CD4-positive, alpha-beta T cell treated with Interleukin-6 at 100 ng/mL for 8 hours (primary cell): ENCODE measurements at regions not wholly inside any gene's neighbourhood (a gene's known extent, or its start where the extent isn't known, plus 50 kb on each side); places are given as distances from the start of the nearest gene placed in this dataset.
"Not testable (repeated sequence)": the region's sequence is repeated elsewhere in the genome, so short reads cannot be mapped to it uniquely, and the experiment has no call there.

Source experiments
- DNase-seq: peaks from one replicate; pipeline ENCODE4 v3.0.0-alpha.2; 2020; ENCODE audit warnings: mixed read lengths, low spot score

DNA sequence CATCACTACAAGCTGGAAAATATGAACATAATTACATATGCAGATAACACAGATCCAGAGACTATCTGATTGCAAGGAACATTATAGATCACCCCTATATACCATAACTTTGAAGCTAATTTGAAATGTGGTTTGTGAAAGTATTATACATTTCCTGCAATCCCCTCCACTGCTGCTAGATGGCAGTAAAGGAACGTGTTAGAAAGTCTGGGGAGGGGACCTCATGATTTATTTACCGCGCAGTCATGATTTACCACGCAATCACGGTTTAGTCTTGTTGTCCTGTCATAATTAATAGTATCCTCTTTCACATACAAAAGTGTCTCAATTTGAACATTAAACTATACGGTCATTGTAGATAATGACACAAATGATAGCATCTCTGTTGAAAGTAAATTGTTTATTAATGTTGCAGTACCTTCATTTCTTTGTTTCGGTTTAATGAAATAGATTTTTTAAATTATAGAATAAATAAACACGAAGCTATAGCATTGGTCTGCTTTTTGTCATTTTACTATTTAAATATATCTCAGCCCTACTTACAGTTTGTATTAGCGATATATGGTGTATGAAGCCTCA is 145.3 kb upstream of the PRSS1 start:
- peak; percentile 47 for DNase-seq

DNA sequence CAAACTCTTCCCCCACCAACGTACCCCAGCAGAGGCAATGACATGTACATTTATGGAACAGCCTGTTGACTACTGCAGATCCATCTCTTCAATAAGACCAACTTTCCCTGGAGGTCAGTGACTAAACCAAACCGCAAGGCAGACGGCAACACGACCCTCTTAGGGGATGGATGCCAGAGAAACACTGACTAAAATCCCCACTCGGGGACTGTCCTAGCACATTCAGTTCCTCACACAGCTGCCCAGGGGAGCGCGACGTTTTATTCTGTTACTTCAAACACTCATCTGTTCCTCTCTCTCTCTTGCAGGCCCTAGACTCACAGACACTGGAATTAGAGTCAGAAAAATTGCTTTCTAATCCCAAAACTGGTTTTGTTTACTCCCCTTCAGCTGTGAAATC is 146.5 kb upstream of the PRSS1 start:
- no peak for DNase-seq

DNA sequence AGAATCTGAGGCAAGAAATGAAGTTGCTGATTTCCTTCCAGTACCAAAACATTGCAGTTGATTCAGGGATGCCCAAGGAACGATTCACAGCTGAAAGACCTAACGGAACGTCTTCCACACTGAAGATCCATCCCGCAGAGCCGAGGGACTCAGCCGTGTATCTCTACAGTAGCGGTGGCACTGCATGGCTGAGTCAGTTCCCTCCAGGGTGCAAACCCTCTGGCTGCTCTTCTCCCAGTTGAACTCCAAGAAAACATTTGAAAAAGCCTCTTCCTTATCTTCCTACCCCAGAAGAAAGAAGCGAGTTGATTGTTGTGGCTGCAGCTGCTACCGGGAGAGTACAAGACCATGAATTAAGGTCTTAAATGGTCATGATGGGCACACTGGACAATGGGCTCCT is 147.1 kb upstream of the PRSS1 start:
- DNase-seq = no peak

DNA sequence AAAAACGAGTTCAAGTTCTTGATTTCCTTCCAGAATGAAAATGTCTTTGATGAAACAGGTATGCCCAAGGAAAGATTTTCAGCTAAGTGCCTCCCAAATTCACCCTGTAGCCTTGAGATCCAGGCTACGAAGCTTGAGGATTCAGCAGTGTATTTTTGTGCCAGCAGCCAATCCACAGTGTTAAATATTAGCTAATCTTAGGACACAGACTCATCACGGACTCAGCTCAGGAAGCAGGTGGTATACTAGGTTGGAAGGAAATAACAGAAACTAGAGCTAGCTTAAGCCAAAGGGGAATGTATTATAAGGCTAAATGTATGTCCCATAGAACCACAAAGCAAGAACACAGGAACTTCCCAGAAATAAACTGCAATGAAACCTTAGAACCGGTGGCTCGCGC is 151.0 kb upstream of the PRSS1 start:
- no peak for DNase-seq

DNA sequence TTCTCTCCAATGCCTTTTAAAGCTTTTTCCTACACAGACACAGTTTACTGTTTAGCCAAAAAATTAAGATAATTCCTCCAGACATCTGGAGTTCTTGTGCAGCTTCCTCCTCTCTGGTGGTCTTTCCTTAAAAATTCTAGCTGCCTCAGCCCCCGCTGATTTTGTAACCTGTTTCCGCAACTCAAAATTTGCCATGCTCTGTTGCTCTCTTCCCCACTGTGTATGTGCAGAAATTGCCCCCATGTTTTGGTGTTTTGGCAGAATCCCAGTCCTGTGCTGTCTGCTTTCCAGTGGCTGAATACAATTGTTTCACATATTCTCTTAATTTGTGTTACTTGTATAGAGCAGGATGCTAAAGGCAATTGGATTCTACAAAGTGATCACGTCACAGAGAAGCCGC is 151.7 kb upstream of the PRSS1 start:
- no peak for DNase-seq

DNA sequence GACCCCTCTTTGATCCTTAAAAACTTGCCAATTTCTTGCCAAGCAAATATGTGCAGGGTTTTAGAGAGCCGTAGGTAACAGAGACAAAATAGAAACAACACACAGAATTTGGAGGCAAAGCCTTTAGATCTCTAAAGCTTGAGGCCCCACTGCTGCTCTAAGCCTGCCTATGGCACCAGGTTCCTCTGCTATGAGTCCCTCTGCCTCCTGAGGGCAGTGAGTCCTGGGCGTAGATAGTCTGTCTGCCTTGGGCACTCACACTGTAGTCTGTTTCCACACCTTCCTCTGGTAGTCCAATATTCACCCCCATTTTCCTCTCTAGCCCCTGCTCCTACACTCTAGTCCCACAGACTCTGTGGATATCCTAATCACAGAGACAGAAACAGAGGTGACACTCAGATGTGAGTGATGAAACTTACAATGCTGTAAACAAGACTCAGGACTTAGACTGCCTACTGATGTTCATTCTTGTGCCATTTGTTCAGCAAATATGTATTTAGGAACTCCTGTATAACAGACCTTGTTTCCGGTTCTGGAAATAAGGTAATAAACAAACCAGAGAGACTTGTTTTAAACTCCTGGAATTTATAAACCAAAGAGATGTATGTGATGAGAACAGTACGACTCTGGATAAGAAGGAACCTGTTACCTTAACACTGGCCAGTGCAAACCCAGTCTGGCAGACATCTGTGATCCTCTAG is 153.3 kb upstream of the PRSS1 start:
- DNase-seq = no peak

DNA sequence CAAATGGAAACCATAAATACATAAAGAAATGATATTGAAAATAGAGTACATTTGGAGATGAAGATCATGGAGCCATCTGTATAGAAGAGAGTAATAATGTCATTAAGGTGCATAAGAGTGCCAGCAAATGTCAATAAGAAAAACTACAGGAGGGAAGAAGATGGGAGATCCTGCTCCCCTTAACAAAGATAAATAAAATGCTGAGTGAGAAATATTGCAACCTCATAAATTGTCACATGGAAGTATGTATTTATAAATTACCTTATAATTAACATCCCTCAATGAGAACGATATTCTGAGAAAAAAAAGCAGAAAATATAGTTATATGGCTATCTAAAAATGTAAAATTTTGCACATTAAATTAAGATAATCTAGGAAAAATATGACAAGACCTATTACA is 155.2 kb upstream of the PRSS1 start:
- no peak for DNase-seq

DNA sequence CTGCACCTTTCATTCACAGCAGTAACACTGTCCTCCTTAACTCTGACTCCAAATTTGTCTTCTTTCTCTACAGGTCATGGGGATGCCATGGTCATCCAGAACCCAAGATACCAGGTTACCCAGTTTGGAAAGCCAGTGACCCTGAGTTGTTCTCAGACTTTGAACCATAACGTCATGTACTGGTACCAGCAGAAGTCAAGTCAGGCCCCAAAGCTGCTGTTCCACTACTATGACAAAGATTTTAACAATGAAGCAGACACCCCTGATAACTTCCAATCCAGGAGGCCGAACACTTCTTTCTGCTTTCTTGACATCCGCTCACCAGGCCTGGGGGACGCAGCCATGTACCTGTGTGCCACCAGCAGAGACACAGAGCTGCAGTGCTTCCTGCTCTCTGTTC is 156.2 kb upstream of the PRSS1 start:
- no peak for DNase-seq

DNA sequence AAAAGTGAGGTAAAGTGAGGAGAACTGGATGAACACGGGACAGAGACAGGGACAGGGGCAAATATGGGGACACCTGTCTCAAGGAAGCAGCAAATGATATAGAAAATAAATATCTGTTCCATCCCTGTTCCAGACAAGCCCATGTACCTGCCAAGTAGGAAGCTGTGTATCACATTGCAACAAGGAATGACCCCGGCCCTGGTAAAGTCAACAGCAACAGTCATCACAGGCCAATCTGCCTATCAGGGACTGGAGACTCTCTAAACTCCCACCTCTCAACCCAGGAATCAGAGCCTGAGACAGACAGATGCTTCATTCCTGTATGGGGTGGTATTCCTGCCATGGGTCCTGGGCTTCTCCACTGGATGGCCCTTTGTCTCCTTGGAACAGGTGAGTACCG is 156.6 kb upstream of the PRSS1 start:
- no peak for DNase-seq

DNA sequence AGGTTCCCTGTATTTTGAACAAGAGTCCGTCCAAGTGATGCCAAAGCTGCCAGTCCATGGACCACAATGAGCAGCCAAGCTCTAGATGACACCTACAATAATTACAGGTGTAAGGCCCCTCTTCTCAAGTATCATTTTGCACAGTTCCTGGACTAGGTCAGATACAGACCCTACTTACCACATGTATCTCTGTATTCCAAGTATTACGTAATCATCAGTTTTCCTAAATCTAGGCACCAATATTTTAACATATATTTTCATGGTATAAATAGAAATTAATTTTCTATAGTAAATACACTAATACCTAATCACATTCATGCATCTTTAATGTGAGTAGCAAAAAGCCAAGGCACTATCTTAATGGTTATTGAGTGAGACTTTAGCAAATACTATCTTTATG is 157.0 kb upstream of the PRSS1 start:
- no peak for DNase-seq

DNA sequence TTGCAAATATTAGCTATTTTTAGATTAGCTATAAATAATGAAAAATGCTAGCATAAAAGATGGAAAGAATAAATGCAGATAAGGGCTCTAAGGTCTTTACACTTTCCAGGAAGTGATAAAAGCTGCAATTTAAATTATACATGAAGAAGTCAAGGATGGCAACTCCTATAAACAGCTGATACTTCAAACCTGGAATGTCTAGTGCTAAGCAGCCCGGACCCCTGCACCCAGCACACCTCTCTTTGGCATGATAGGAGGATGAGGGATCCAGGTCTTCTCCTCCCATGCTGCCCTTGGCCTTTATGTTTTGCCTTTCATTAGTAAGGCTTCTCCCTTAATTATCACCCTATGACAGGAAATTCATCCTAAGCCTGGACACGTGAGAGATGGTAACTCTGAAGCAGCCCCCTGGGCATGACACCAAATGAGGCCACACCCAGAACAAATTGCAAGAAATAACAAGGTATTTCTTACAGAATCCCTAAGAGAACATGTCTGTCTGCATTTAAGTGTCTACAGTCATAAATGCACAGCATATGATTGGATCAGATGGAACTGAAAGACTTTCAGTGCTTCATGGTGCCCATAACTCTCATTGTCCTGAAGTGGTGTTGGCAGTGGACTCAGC is 158.3 kb upstream of the PRSS1 start:
- no peak for DNase-seq

DNA sequence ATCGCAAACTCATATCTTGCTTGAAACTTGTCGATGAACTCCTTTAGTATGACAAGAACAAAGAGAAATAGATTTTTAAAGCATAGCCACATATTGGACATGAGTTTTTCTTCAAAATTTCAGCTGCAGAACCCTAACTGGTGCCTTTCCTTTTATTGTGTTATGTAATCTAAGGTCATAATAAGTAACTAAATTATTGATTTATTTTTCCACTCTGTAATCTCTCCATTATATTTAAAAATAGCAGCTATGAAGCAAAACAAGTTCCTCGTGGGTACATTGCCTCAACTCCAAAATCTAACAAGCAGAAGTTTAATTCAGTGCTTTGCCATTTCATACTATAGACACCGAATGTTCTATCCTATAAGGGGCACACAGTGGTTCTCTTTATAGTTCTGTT is 159.2 kb upstream of the PRSS1 start:
- DNase-seq = no peak

DNA sequence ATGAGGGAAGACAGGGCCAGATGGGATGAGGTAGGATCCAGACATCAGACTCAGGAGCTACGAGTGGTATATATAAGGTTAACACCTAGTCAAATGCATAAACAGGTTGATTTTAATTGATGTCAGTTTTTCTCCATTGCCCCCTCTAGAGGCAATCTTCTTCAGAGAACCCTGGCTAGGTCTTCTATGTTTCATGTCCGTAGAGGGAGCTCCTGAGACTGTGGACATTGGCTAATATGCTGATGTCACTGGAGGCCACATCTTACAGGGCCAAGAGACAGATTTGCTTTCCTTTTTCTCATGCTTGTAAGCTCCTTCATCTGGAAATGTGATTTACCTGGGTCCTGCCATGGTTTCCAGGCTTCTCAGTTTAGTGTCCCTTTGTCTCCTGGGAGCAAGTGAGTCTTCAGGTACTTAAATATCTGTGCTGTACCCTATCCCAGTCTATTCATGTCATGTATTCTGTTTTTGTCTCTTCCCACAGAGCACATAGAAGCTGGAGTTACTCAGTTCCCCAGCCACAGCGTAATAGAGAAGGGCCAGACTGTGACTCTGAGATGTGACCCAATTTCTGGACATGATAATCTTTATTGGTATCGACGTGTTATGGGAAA is 161.6 kb upstream of the PRSS1 start:
- peak; percentile 23 for DNase-seq

DNA sequence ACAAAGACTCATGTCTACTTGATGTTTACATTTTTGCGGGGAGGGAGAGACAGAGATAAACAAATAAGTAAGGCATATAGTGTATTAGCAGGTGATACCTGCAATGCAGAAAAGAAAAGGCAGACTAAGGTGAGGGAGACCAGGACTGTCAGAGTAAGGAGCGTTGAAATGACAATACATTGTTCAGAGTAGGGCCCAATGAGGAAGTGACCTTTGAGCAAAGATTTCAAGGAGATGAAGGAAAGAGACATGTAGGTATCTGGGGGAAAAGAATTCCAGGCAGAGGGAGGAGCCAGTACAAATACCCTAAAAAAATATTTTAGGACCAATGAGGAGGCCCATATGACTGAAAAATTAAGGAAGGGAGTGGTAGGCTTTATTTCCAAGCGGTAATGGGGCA is 162.7 kb upstream of the PRSS1 start:
- DNase-seq = no peak

DNA sequence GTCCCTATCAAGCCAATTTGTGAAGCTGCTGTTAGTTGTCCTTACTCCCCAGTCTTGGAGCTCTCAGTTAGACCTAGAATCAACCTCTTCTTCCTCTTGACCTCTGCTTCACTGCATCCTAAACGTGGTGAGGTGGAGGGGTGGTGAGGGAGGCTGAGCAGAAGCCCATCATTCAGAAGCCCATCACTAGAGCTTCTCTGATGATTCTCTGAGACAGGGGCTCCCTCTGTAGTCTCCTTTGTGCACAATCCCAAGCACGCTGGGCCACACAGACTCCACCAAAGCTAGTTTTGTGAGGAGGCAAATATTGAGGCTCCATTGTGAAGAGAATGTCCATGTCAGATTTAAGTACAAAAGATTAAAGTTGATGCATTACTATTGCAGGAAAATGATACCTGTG is 163.8 kb upstream of the PRSS1 start:
- DNase-seq = no peak

DNA sequence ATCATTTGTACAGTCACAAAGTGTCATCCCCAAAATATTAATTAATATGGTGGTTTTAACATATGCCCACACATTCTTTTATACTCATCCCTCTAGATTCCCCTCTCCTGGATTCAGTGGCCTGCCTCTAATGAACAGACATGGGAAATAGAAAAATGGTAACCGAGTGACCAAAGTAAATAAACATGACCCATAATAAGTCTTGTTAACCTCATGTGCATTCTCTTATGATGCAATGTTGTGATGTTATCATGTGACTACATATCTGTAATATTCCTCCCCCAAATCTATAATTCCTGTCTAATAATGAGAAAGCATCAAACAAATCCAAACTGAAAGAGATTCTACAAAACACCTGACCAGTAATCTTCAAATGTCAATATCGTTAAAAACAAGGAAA is 164.5 kb upstream of the PRSS1 start:
- no peak for DNase-seq

DNA sequence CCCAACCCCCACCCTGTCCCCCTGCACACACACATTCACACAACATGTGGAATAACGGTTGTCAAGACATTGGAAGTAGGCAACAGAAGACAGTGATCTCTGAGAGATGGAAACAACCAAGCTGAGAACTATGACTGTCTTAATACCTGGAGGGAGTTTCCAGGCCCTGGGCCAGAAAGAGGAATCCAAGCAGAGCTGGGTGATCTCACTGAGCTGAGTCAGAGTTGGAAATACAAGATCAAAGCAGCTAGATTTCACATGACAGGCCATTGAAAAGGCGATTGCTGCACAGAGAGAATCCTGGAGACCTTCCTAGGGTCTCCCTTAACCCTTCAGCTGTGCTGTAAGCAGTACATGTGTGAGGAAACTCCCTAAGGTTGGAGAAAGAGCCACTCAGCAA is 165.8 kb upstream of the PRSS1 start:
- DNase-seq = no peak

DNA sequence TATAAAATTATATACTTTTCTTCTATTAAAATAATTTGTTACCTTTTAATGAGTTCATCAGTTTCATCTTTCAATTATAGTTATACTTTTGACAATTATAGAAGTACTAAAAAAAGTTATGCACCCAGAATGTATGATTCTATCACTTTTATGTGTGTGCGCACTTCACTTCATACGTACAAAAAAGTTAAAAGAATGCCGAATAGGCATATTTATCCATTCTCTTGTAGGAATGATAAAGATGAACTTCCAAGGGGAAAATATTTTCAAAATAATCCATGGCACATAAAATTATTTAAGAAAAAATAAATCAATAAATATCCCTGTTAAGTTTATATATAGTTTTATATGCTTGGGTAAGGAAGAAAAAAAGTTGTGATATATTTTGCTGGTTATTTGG is 166.9 kb upstream of the PRSS1 start:
- no peak for DNase-seq

DNA sequence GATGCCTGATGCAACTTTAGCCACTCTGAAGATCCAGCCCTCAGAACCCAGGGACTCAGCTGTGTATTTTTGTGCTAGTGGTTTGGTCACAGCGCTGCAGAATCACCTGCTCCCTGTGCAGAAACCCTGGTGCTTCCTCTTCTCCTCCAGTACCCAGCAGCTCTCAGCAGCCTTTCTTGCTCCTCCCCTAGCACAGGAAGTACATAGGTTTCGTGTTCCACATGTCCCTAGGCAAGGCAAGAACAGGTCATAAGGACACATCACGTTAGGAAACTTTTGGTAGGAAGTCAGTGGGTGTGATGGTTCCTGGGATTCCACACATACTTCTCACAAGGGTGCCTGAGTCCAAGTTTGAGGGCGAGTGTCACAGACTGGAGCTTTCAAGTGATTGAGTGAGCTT is 167.9 kb upstream of the PRSS1 start:
- peak; percentile 25 for DNase-seq

DNA sequence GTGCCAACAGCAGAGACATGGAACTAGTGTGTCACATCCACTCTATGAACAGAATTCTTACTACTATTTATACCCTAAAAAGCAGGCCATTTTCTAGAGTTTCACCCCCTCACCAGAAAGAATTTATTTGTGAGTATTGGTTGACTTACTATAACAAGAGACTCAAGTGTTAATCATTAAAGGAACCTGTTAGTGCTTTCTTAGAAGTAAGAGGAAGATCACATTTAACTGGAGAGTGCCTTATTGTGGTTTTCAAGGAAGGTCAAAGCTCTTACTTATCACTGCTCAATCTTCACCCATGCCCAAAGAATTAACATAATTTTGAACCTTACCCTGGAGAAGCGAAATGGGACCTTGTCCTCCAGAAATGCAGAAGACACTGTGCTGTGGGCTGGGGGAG is 169.3 kb upstream of the PRSS1 start:
- DNase-seq = no peak

DNA sequence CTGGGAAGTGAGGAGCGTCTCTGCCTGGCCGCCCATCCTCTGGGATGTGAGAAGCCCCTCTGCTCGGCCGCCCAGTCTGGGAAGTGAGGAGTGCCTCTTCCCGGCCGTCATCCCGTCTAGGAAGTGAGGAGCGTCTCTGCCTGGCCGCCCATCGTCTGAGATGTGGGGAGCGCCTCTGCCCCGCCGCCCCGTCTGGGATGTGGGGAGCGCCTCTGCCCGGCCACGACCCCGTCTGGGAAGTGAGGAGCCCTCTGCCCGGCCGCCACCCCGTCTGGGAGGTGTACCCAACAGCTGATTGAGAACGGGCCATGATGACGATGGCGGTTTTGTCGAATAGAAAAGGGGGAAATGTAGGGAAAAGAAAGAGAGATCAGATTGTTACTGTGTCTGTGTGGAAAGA is 173.9 kb upstream of the PRSS1 start:
- DNase-seq = not testable (repeated sequence)

DNA sequence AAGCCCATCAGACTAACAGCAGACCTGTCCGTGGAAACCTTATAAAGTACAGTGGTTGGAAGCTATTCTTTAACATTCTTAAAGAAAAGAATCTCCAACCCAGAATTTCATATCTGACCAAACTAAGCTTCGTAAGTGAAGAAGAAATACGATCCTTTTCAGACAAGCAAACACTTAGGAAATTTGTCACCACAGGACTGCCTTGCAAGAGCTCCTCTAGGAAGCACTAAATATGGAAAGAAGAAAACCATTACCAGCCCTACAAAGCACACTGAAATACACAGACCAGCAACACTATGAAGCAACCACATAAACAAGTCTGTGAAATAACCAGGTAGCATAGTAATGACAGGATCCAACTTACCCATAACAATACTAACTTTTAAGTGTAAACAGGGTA is 177.7 kb upstream of the PRSS1 start:
- DNase-seq = no peak

DNA sequence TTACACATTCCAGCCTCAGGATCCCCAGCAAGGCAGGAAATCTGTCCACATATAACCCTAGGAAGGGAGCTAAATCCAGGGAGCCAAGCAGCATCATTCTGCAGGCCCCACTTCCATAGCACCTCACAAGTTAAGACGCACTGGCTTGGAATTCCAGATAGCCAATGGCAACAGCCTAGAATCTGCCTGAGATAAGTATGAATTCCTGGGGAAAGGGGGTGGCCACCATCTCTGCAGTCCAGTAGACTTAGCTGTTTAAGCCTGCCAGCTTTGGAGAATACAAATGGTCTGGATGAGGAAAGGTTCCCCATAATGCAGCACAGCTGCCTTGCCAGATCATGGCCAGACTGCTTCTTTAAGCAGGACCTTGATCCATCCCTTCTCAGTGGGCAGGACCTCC is 179.4 kb upstream of the PRSS1 start:
- DNase-seq = no peak
